Fibroblast of mammary gland (primary cell): ENCODE measurements at regions not wholly inside any gene's neighbourhood (a gene's known extent, or its start where the extent isn't known, plus 50 kb on each side); places are given as distances from the start of the nearest gene placed in this dataset.
"Not testable (repeated sequence)": the region's sequence is repeated elsewhere in the genome, so short reads cannot be mapped to it uniquely, and the experiment has no call there.

Experiments
- DNase-seq: peaks from one replicate; pipeline ENCODE4 v3.0.0-alpha.2; 2010; ENCODE audit warnings: low read depth
- H3K4me3 ChIP-seq: 2 replicates; pipeline ENCODE4 v1.5.1; 2011; ENCODE audit warnings: low read depth, mild to moderate bottlenecking, low read length, moderate library complexity; ENCODE audit not compliant: control insufficient read depth
- TF ChIP-seq, protein P1 (sequence below): conservative IDR thresholded peaks from 2 replicates; pipeline ENCODE4 v1.5.1; 2011; ENCODE audit warnings: low read depth, low read length, inconsistent platforms; ENCODE audit not compliant: control insufficient read depth, insufficient read depth

- no peak overlapping the region for H3K4me3 ChIP-seq
- TF ChIP-seq, protein P1, sequence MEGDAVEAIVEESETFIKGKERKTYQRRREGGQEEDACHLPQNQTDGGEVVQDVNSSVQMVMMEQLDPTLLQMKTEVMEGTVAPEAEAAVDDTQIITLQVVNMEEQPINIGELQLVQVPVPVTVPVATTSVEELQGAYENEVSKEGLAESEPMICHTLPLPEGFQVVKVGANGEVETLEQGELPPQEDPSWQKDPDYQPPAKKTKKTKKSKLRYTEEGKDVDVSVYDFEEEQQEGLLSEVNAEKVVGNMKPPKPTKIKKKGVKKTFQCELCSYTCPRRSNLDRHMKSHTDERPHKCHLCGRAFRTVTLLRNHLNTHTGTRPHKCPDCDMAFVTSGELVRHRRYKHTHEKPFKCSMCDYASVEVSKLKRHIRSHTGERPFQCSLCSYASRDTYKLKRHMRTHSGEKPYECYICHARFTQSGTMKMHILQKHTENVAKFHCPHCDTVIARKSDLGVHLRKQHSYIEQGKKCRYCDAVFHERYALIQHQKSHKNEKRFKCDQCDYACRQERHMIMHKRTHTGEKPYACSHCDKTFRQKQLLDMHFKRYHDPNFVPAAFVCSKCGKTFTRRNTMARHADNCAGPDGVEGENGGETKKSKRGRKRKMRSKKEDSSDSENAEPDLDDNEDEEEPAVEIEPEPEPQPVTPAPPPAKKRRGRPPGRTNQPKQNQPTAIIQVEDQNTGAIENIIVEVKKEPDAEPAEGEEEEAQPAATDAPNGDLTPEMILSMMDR = no peak
Measured at GRCh38 chr10:45520476-45520875, 146.5 kb downstream of the ALOX5 start.

DNA sequence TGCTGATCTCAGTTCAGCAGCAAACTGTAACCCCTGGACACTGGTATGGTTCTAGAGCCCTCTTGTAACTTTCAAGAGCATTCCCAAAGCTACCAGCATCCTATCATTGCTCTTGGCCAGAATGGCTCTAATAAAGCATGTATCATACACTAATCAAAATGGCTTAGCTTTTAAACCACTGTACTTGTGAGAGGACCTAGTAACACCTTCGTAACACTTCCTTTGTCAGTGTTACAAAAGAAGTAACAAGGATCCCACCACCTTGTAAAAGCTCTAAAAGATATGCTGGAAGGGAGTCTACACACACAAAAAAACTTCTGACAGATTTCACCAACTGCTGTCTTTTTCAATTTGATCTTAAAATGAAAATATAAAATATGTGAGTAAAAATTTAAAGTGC, 144.7 kb downstream of the ALOX5 start:
- no peak for DNase-seq
- no peak overlapping the region for H3K4me3 ChIP-seq
- TF ChIP-seq, protein P1 = no peak

More at GRCh38 chr10:45520476-45520875, 146.5 kb downstream of the ALOX5 start:
- no peak for DNase-seq

DNA sequence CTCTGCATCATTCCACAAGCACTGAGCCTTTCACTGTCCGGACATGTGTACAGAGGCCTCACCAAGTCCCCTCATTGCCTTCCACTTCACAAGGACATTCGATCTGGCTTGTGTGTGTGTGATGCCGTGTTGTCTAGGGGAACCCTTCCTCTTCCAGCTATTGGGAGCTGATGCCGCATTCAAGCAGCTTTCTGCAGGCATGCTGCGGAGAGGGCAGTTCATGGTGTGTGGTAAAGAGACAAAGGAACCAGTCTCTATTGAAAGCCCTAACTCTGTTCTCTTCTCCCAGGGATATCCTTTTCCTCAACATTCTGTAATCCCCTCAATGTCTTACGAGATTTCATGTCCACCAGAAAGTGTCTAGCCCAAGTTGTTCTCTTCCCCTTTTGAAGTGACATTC, 141.6 kb downstream of the ALOX5 start:
- no peak overlapping the region for H3K4me3 ChIP-seq
- DNase-seq = no peak
- TF ChIP-seq, protein P1 = no peak

- TF ChIP-seq, protein P1 = no peak
- DNase-seq = no peak
- H3K4me3 ChIP-seq = no peak overlapping the region
Measured at GRCh38 chr10:45514291-45515270, 140.6 kb downstream of the ALOX5 start.

- no peak overlapping the region for H3K4me3 ChIP-seq
- TF ChIP-seq, protein P1 = no peak
- no peak for DNase-seq
Measured at GRCh38 chr10:45513551-45513950, 139.5 kb downstream of the ALOX5 start.

DNA sequence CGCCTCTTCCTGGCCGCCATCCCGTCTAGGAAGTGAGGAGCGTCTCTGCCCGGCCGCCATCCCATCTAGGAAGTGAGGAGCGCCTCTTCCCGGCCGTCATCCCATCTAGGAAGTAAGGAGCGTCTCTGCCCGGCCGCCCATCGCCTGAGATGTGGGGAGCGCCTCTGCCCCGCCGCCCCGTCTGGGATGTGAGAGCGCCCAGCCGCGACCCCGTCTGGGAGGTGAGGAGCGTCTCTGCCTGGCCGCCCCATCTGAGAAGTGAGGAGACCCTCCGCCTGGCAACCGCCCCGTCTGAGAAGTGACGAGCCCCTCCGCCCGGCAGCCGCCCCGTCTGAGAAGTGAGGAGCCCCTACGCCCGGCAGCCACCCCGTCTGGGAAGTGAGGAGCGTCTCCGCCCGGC, 137.9 kb downstream of the ALOX5 start:
- DNase-seq, H3K4me3 ChIP-seq: not testable (repeated sequence)

DNA sequence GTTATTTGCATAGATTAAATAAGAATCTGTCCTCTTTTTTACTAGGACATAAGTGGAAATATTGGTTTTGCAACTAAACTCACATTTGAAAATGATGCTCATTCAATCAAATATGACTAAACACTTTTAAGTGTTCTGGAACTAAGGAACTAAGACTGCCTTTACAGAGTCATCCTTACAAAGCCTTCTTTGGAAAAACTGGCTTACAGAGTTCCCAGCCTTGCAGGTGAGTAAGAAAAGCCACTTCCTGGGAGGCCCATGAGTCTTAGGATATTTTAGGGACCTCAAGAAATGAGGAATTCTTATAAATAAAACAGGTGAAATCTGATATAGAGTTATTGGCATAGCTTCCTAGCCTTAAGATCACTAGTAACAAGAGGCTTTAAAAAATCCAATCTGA, 135.5 kb downstream of the ALOX5 start:
- TF ChIP-seq, protein P1 = no peak
- no peak overlapping the region for H3K4me3 ChIP-seq
- no peak for DNase-seq
